H9 (cell line): ENCODE measurements at regions not wholly inside any gene's neighbourhood (a gene's known extent, or its start where the extent isn't known, plus 50 kb on each side); places are given as distances from the start of the nearest gene placed in this dataset.

Source experiments
- DNase-seq: peaks from one replicate; pipeline ENCODE4 v3.0.0-alpha.2; 2017
- H2AFZ ChIP-seq: one replicate; pipeline ENCODE4 v1.6.1; 2013; ENCODE audit warnings: mild to moderate bottlenecking, low read length, control low read depth, moderate library complexity
- H2AK5ac ChIP-seq: 2 replicates; pipeline ENCODE4 v1.6.1; 2013; ENCODE audit warnings: low read length, control low read depth, mixed read lengths; ENCODE audit not compliant: insufficient read length
- H2BK120ac ChIP-seq: one replicate; pipeline ENCODE4 v1.6.1; 2013; ENCODE audit warnings: low read depth, mild to moderate bottlenecking, low read length, control low read depth, inconsistent platforms; ENCODE audit not compliant: poor library complexity, severe bottlenecking
- H2BK12ac ChIP-seq: 2 replicates; pipeline ENCODE4 v1.6.1; 2013; ENCODE audit warnings: low read length, control low read depth, mixed read lengths, low read depth; ENCODE audit not compliant: insufficient read length
- H2BK15ac ChIP-seq: 2 replicates; pipeline ENCODE4 v1.6.1; 2013; ENCODE audit warnings: low read depth, low read length, control low read depth
- H2BK20ac ChIP-seq: one replicate; pipeline ENCODE4 v1.6.1; 2013; ENCODE audit warnings: low read depth, mild to moderate bottlenecking, low read length, control low read depth, inconsistent platforms; ENCODE audit not compliant: poor library complexity, severe bottlenecking
- H2BK5ac ChIP-seq: 2 replicates; pipeline ENCODE4 v1.6.1; 2013; ENCODE audit warnings: low read length, control low read depth, mixed read lengths; ENCODE audit not compliant: insufficient read length
- H3K14ac ChIP-seq: 2 replicates; pipeline ENCODE4 v1.6.1; 2013; ENCODE audit warnings: low read length, control low read depth; ENCODE audit not compliant: insufficient read depth
- H3K18ac ChIP-seq: 2 replicates; pipeline ENCODE4 v1.6.1; 2013; ENCODE audit warnings: low read depth, mild to moderate bottlenecking, mixed read lengths, low read length, control low read depth; ENCODE audit not compliant: insufficient read length
- H3K23ac ChIP-seq: 2 replicates; pipeline ENCODE4 v1.6.1; 2013; ENCODE audit warnings: low read length, control low read depth, mixed read lengths, low read depth; ENCODE audit not compliant: insufficient read length
- H3K23me2 ChIP-seq: 2 replicates; pipeline ENCODE4 v1.6.1; 2013; ENCODE audit warnings: low read depth, mild to moderate bottlenecking, mixed read lengths, low read length, control low read depth; ENCODE audit not compliant: insufficient read length, poor library complexity, severe bottlenecking
- H3K27ac ChIP-seq: 2 replicates; pipeline ENCODE4 v1.5.1; 2013; ENCODE audit warnings: low read length, control low read depth, mixed read lengths, low read depth; ENCODE audit not compliant: insufficient read length
- H3K27me3 ChIP-seq: 2 replicates; pipeline ENCODE4 v1.6.1; 2013; ENCODE audit warnings: low read length, control low read depth, inconsistent platforms; ENCODE audit not compliant: insufficient read depth
- H3K4ac ChIP-seq: 2 replicates; pipeline ENCODE4 v1.6.1; 2013; ENCODE audit warnings: low read depth, mild to moderate bottlenecking, control low read depth, inconsistent platforms, low read length, moderate library complexity
- H3K4me1 ChIP-seq: 2 replicates; pipeline ENCODE4 v1.6.1; 2013; ENCODE audit warnings: low read length, control low read depth, inconsistent platforms; ENCODE audit not compliant: insufficient read depth
- H3K4me2 ChIP-seq: 2 replicates; pipeline ENCODE4 v1.6.1; 2013; ENCODE audit warnings: low read length, control low read depth, mixed read lengths; ENCODE audit not compliant: insufficient read length, insufficient read depth
- H3K56ac ChIP-seq: 2 replicates; pipeline ENCODE4 v1.6.1; 2013; ENCODE audit warnings: low read depth, mild to moderate bottlenecking, mixed read lengths, low read length, control low read depth; ENCODE audit not compliant: insufficient read length
- H3K79me1 ChIP-seq: 2 replicates; pipeline ENCODE4 v1.6.1; 2013; ENCODE audit warnings: low read depth, mild to moderate bottlenecking, moderate library complexity, low read length, control low read depth, inconsistent platforms; ENCODE audit not compliant: insufficient read depth, poor library complexity, severe bottlenecking
- H3K79me2 ChIP-seq: 2 replicates; pipeline ENCODE4 v1.6.1; 2013; ENCODE audit warnings: low read length, control low read depth, inconsistent platforms; ENCODE audit not compliant: insufficient read depth
- H3K9ac ChIP-seq: 2 replicates; pipeline ENCODE4 v1.6.1; 2013; ENCODE audit warnings: low read length, control low read depth, mixed read lengths; ENCODE audit not compliant: insufficient read length; ENCODE audit errors: extremely low read depth
- H3K9me3 ChIP-seq: one replicate; pipeline ENCODE4 v1.6.1; 2013; ENCODE audit warnings: low read depth, low read length, inconsistent platforms; ENCODE audit not compliant: control insufficient read depth
- H3T11ph ChIP-seq: one replicate; pipeline ENCODE4 v1.6.1; 2013; ENCODE audit warnings: mild to moderate bottlenecking, low read length, control low read depth, inconsistent platforms
- H4K20me1 ChIP-seq: one replicate; pipeline ENCODE4 v1.6.1; 2013; ENCODE audit not compliant: control insufficient read depth, insufficient read length, insufficient read depth
- H4K5ac ChIP-seq: 2 replicates; pipeline ENCODE4 v1.6.1; 2013; ENCODE audit warnings: low read depth, mild to moderate bottlenecking, mixed read lengths, low read length, control low read depth; ENCODE audit not compliant: insufficient read length
- H4K8ac ChIP-seq: replicated peaks from 2 replicates; pipeline ENCODE4 v1.6.1; 2013; ENCODE audit warnings: low read length, control low read depth, mixed read lengths, low read depth; ENCODE audit not compliant: insufficient read length
- H4K91ac ChIP-seq: 2 replicates; pipeline ENCODE4 v1.6.1; 2013; ENCODE audit warnings: low read depth, mild to moderate bottlenecking, moderate library complexity, mixed read lengths, low read length, control low read depth; ENCODE audit not compliant: insufficient read length
- H3K27ac Mint-ChIP-seq, 3 experiments: 2 replicates in 2 of 3; 3 replicates in 1 of 3; pipeline ENCODE4 v1.8.0; 2020 to 2021; ENCODE audit warnings: mixed read lengths in 3 of 3, mild to moderate bottlenecking in 1 of 3, moderate library complexity in 1 of 3
- H3K27me3 Mint-ChIP-seq: 2 replicates; pipeline ENCODE4 v1.8.0; 2021; ENCODE audit warnings: low read depth, mild to moderate bottlenecking, moderate library complexity, mixed read lengths
- H3K36me3 Mint-ChIP-seq, 3 experiments: 2 replicates in 2 of 3; 3 replicates in 1 of 3; pipeline ENCODE4 v1.8.0; 2020 to 2021; ENCODE audit warnings: low read depth in 3 of 3, mixed read lengths in 3 of 3; ENCODE audit not compliant: insufficient read depth in 1 of 3
- H3K4me1 Mint-ChIP-seq, 2 experiments: 2 replicates each; pipeline ENCODE4 v1.8.0; 2020; ENCODE audit warnings: mixed read lengths in 2 of 2
- H3K4me3 Mint-ChIP-seq, 2 experiments: 2 replicates in 1 of 2; 3 replicates in 1 of 2; pipeline ENCODE4 v1.8.0; 2020 to 2021; ENCODE audit warnings: mild to moderate bottlenecking in 2 of 2, mixed read lengths in 2 of 2, moderate library complexity in 1 of 2
- H3K9me3 Mint-ChIP-seq, 2 experiments: 2 replicates in 1 of 2; 3 replicates in 1 of 2; pipeline ENCODE4 v1.8.0; 2020; ENCODE audit warnings: mild to moderate bottlenecking in 2 of 2, mixed read lengths in 2 of 2, moderate library complexity in 1 of 2
- CTCF ChIP-seq: fragments of 200-600 bp; sonication (generic); conservative IDR thresholded peaks from 3 replicates; pipeline ENCODE4 v1.8.0; 2021; ENCODE audit warnings: antibody characterized with exemption, mild to moderate bottlenecking
- WGBS: extraction: QIAGEN DNeasy Blood & Tissue Kit; methylation state at CpG from one replicate; pipeline ENCODE4 v1.1.7; 2013; ENCODE audit warnings: missing lambda C conversion rate, low lambda C conversion rate, mixed read lengths; ENCODE audit not compliant: insufficient read length; ENCODE audit errors: extremely low coverage; 5-methylcytosine and 5-hydroxymethylcytosine counted together

DNA sequence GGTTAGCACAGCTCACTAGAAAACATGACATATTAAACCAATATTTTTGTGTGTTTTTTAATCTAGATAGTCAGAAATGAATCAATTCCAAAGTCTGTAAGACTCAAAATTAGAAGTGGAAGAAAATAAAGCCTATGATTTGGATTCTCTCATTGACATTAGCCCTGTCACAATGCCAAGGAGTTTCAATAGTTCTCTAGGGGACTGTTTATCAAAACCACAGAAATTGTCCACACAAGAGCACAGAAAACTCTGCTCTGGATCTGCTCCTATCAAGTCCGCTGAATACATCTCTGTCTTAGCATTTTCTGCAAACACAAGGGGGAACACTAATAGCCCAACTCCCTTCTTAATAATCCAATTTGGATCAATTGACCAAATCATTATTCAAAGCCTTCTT lies 152.0 kb downstream of the HS3ST3B1 start:
- no peak overlapping the region for H3K4me3 Mint-ChIP-seq
- no peak overlapping the region for H3K4ac ChIP-seq
- DNase-seq, result no peak
- peaks cover 11 to 21% of the 10 kb centered on the region in 2 experiments for H3K4me1 Mint-ChIP-seq
- no peak overlapping the region for H3K56ac ChIP-seq
- H2BK15ac ChIP-seq, result no peak overlapping the region
- no peak overlapping the region for H3K23ac ChIP-seq
- H2BK12ac ChIP-seq, result no peak overlapping the region
- no peak overlapping the region for H3T11ph ChIP-seq
- no peak overlapping the region for H4K5ac ChIP-seq
- no peak overlapping the region for H3K9ac ChIP-seq
- H4K8ac ChIP-seq, result no peak overlapping the region
- H3K14ac ChIP-seq, result no peak overlapping the region
- H2BK20ac ChIP-seq, result no peak overlapping the region
- no peak overlapping the region for H3K27ac Mint-ChIP-seq
- H3K79me1 ChIP-seq, result no peaks in the 10 kb centered on the region
- WGBS, result no CpG with 5 or more reads among the region's 1 CpG
- no peaks in the 10 kb centered on the region for H3K23me2 ChIP-seq
- H2AFZ ChIP-seq, result no peak overlapping the region
- H3K4me2 ChIP-seq, result no peak overlapping the region
- no peaks in the 10 kb centered on the region for H4K20me1 ChIP-seq
- H3K27me3 Mint-ChIP-seq, result no peaks in the 10 kb centered on the region
- H3K27ac ChIP-seq, result no peak overlapping the region
- peaks cover 2 to 4% of the 10 kb centered on the region in 2 experiments; a peak in 2 of 5 replicates for H3K9me3 Mint-ChIP-seq
- H3K36me3 Mint-ChIP-seq, result no peaks in the 10 kb centered on the region; a peak in 1 of 7 replicates
- no peak overlapping the region for H2BK5ac ChIP-seq
- no peak overlapping the region for H2AK5ac ChIP-seq
- TF ChIP-seq CTCF, result no peak
- no peaks in the 10 kb centered on the region for H3K79me2 ChIP-seq
- no peak overlapping the region for H2BK120ac ChIP-seq
- H4K91ac ChIP-seq, result no peak overlapping the region
- H3K4me1 ChIP-seq, result peaks cover 3% of the 10 kb centered on the region; the same call in 1 of the 2 replicates
- H3K18ac ChIP-seq, result no peak overlapping the region
- H3K9me3 ChIP-seq, result no peaks in the 10 kb centered on the region
- no peaks in the 10 kb centered on the region for H3K27me3 ChIP-seq
